ENCODE measurements at regions not wholly inside any gene's neighbourhood (a gene's known extent, or its start where the extent isn't known, plus 50 kb on each side); places are given as distances from the start of the nearest gene placed in this dataset.

- no peak overlapping the region for H3K9ac ChIP-seq (ENCODE audit: control insufficient read depth, insufficient read depth, low read length)
- H3K4me2 ChIP-seq (ENCODE audit: control insufficient read depth, insufficient read depth) = no peak overlapping the region
Measured at GRCh38 chr18:56319953-56320352, 318.4 kb downstream of the TXNL1 start.

More at GRCh38 chr18:56319953-56320352, 318.4 kb downstream of the TXNL1 start:
- in situ Hi-C loops (cut with MboI) = no loop called here
- Histone ChIP-seq H3K36me3 (ENCODE audit: control insufficient read depth in 2 of 2, insufficient read depth in 2 of 2, low read length in 1 of 2) (no peaks in the 10 kb centered on the region), H3K27me3 (replicated peaks in 1 of 2; ENCODE audit: control insufficient read depth in 2 of 2, insufficient read depth in 2 of 2, low read length in 1 of 2) (no peaks in the 10 kb centered on the region), H3K79me2 (ENCODE audit: control insufficient read depth, insufficient read depth, low read length) (no peaks in the 10 kb centered on the region), H3K4me3 (no peak overlapping the region), H3K4me1 (ENCODE audit: control insufficient read depth, insufficient read depth, low read length) (peaks cover 23% of the 10 kb centered on the region), H3K9me3 (replicated peaks; ENCODE audit: control insufficient read depth, insufficient read depth, low read length) (no peaks in the 10 kb centered on the region), H3K27ac (ENCODE audit: control insufficient read depth, insufficient read depth) (no peak overlapping the region), H2AFZ (ENCODE audit: control insufficient read depth, low read depth, low read length) (no peak overlapping the region), H4K20me1 (ENCODE audit: control insufficient read depth, insufficient read depth) (no peaks in the 10 kb centered on the region)
- FAIRE-seq (peak; percentile 59), DNase-seq (ENCODE audit: low read depth, low spot score) (no peak), ATAC-seq (no peak)
- ChIA-PET SMC1A (ENCODE audit: uncharacterized antibody, unreplicated experiment) (interaction anchor here (0.9 to 2.2 kb wide), 3 partner anchors 11 to 250 kb away, joined by 3 to 6 read pairs (median 4); no protein-coding TSS in a partner anchor), POLR2A (interaction anchor here (0.6 kb wide), 1 partner anchor 255 kb away, joined by 3 read pairs; no protein-coding TSS in a partner anchor), RAD21 (ENCODE audit: unreplicated experiment) (no interaction called here), CTCF (no interaction called here)
- intact Hi-C loops (cut with micrococcal nuclease; ENCODE audit: unreplicated experiment) = no loop called here
- TF ChIP-seq PAX8 (IDR thresholded peaks at IDR 0.05) = no peak
- TF ChIP-seq, protein P1, sequence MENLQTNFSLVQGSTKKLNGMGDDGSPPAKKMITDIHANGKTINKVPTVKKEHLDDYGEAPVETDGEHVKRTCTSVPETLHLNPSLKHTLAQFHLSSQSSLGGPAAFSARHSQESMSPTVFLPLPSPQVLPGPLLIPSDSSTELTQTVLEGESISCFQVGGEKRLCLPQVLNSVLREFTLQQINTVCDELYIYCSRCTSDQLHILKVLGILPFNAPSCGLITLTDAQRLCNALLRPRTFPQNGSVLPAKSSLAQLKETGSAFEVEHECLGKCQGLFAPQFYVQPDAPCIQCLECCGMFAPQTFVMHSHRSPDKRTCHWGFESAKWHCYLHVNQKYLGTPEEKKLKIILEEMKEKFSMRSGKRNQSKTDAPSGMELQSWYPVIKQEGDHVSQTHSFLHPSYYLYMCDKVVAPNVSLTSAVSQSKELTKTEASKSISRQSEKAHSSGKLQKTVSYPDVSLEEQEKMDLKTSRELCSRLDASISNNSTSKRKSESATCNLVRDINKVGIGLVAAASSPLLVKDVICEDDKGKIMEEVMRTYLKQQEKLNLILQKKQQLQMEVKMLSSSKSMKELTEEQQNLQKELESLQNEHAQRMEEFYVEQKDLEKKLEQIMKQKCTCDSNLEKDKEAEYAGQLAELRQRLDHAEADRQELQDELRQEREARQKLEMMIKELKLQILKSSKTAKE (IDR thresholded peaks at IDR 0.05; ENCODE audit: low read depth, poor library complexity, severe bottlenecking) = no peak
- 0 out of 2 replicates have a peak, but pooled peaks have one; percentile 24 for TF ChIP-seq MEF2A (IDR thresholded peaks at IDR 0.05; ENCODE audit: insufficient read depth, low read depth, low read length)
- no peak for TF ChIP-seq REST (IDR thresholded peaks at IDR 0.05; ENCODE audit: low read depth, low read length)
- 41% methylated on average over 3 of the region's 3 CpGs for WGBS (ENCODE audit: insufficient coverage, insufficient replicate concordance, low lambda C conversion rate, missing lambda C conversion rate)
- BruUV-seq (replicated peaks) = no TSS peak
